IMR-90 (cell line): ENCODE measurements at regions not wholly inside any gene's neighbourhood (a gene's known extent, or its start where the extent isn't known, plus 50 kb on each side); places are given as distances from the start of the nearest gene placed in this dataset.

Experiments used
- ATAC-seq: fragments of 200-7000 bp; cut with Tn5 transposase; 2 replicates; pipeline ENCODE4 v1.9.1; 2020; ENCODE audit warnings: low read depth, mild to moderate bottlenecking, moderate library complexity
- BruUV-seq: library from RNA; stranded (reverse); fragments of 400-500 nt; replicated peaks from 2 replicates; lab custom pipeline; 2021; lab: Mats Ljungman, UMichigan
- CTCF ChIA-PET: fragments of 300-600 bp; formaldehyde crosslinking; extraction: SDS; loops from one replicate; lab custom pipeline; 2021; ENCODE audit warnings: antibody characterized with exemption; lab: Yijun Ruan, JAX
- POLR2A ChIA-PET: fragments of 300-600 bp; sonication (Branson Sonifier 250); formaldehyde crosslinking; loops from one replicate; lab custom pipeline; 2022; ENCODE audit warnings: antibody characterized with exemption; ENCODE audit not compliant: unreplicated experiment; lab: Charles Lee
- DNase-seq: peaks from one replicate; pipeline ENCODE4 v3.0.0; 2013
- H2AFZ ChIP-seq: replicated peaks from 2 replicates; pipeline ENCODE3; 2013; ENCODE audit warnings: low read length, mild to moderate bottlenecking; ENCODE audit not compliant: poor library complexity
- H2AK5ac ChIP-seq: 2 replicates; pipeline ENCODE4 v1.6.1; 2013; ENCODE audit warnings: low read depth, low read length, inconsistent platforms
- H2AK9ac ChIP-seq: replicated peaks from 2 replicates; pipeline ENCODE3; 2013; ENCODE audit warnings: mild to moderate bottlenecking, low read depth, low read length, moderate library complexity; ENCODE audit not compliant: poor library complexity
- H2BK120ac ChIP-seq: 2 replicates; pipeline ENCODE4 v1.6.1; 2013; ENCODE audit warnings: low read depth, low read length, inconsistent platforms
- H2BK15ac ChIP-seq: 3 replicates; pipeline ENCODE4 v1.6.1; 2013; ENCODE audit warnings: low read depth, low read length, inconsistent platforms
- H2BK20ac ChIP-seq: 2 replicates; pipeline ENCODE4 v1.6.1; 2013; ENCODE audit warnings: low read depth, mild to moderate bottlenecking, inconsistent platforms, low read length, moderate library complexity
- H2BK5ac ChIP-seq: 2 replicates; pipeline ENCODE4 v1.6.1; 2013; ENCODE audit warnings: mild to moderate bottlenecking, low read depth, low read length, inconsistent platforms; ENCODE audit not compliant: poor library complexity, severe bottlenecking
- H3K14ac ChIP-seq: replicated peaks from 2 replicates; pipeline ENCODE4 v1.6.1; 2013; ENCODE audit warnings: low read depth, low read length, inconsistent platforms
- H3K18ac ChIP-seq: 2 replicates; pipeline ENCODE4 v1.6.1; 2013; ENCODE audit warnings: low read depth, low read length, control low read depth
- H3K23ac ChIP-seq: 2 replicates; pipeline ENCODE4 v1.6.1; 2013; ENCODE audit warnings: low read depth, low read length, inconsistent platforms
- H3K27ac ChIP-seq: 2 replicates; pipeline ENCODE4 v1.5.1; 2013; ENCODE audit warnings: mild to moderate bottlenecking, control low read depth, low read length; ENCODE audit not compliant: insufficient read depth
- H3K27me3 ChIP-seq: 2 replicates; pipeline ENCODE4 v1.6.1; 2013; ENCODE audit warnings: low read length; ENCODE audit not compliant: control insufficient read depth, insufficient read depth
- H3K36me3 ChIP-seq: 2 replicates; pipeline ENCODE4 v1.6.1; 2013; ENCODE audit warnings: low read length, mixed read lengths; ENCODE audit not compliant: control insufficient read depth, insufficient read depth
- H3K4ac ChIP-seq: 2 replicates; pipeline ENCODE4 v1.6.1; 2013; ENCODE audit warnings: low read depth, low read length, inconsistent platforms
- H3K4me1 ChIP-seq: 2 replicates; pipeline ENCODE4 v1.6.1; 2013; ENCODE audit warnings: low read length, mixed read lengths; ENCODE audit not compliant: control insufficient read depth, insufficient read depth
- H3K4me2 ChIP-seq: 2 replicates; pipeline ENCODE4 v1.6.1; 2013; ENCODE audit warnings: low read depth, mild to moderate bottlenecking, control low read depth, low read length, moderate library complexity
- H3K4me3 ChIP-seq: 2 replicates; pipeline ENCODE4 v1.5.1; 2013; ENCODE audit warnings: low read depth, mild to moderate bottlenecking, control low read depth, low read length, moderate library complexity; ENCODE audit not compliant: insufficient read depth
- H3K56ac ChIP-seq: 2 replicates; pipeline ENCODE4 v1.6.1; 2013; ENCODE audit warnings: low read length, inconsistent platforms; ENCODE audit not compliant: insufficient read depth; ENCODE audit errors: extremely low read depth
- H3K79me1 ChIP-seq, 2 experiments: 2 replicates each; pipeline ENCODE4 v1.6.1; 2013; ENCODE audit warnings: low read length in 2 of 2, inconsistent platforms in 1 of 2, low read depth in 1 of 2
- H3K9ac ChIP-seq: 2 replicates; pipeline ENCODE4 v1.6.1; 2013; ENCODE audit warnings: low read depth, low read length, control low read depth
- H3K9me1 ChIP-seq: 2 replicates; pipeline ENCODE4 v1.6.1; 2013; ENCODE audit warnings: low read length, inconsistent platforms; ENCODE audit not compliant: insufficient read depth
- H3K9me3 ChIP-seq: 2 replicates; pipeline ENCODE4 v1.6.1; 2013; ENCODE audit warnings: low read length; ENCODE audit not compliant: control insufficient read depth, insufficient read depth
- H4K20me1 ChIP-seq: 2 replicates; pipeline ENCODE4 v1.6.1; 2013; ENCODE audit warnings: low read length, inconsistent platforms; ENCODE audit not compliant: insufficient read depth
- H4K5ac ChIP-seq: 2 replicates; pipeline ENCODE4 v1.6.1; 2013; ENCODE audit warnings: mild to moderate bottlenecking, low read depth, low read length, control low read depth
- H4K8ac ChIP-seq, 2 experiments: 2 replicates each; pipeline ENCODE4 v1.6.1; 2013; ENCODE audit warnings: low read depth in 2 of 2, low read length in 2 of 2, control low read depth in 1 of 2, inconsistent platforms in 1 of 2
- H4K91ac ChIP-seq: 2 replicates; pipeline ENCODE4 v1.6.1; 2013; ENCODE audit warnings: low read depth, low read length, inconsistent platforms; ENCODE audit not compliant: insufficient read depth
- CEBPB ChIP-seq: IDR thresholded peaks from 2 replicates; pipeline ENCODE4 v1.6.1; 2012; ENCODE audit warnings: low read depth, low read length, improper control_type of control experiment
- MAFK ChIP-seq: IDR thresholded peaks from 2 replicates; pipeline ENCODE4 v1.6.1; 2012; ENCODE audit warnings: low read depth, low read length, improper control_type of control experiment
- MAZ ChIP-seq: IDR thresholded peaks from 2 replicates; pipeline ENCODE4 v1.6.1; 2012; ENCODE audit warnings: low read depth, mild to moderate bottlenecking, low read length, improper control_type of control experiment, moderate library complexity, borderline replicate concordance
- MXI1 ChIP-seq: IDR thresholded peaks from 2 replicates; pipeline ENCODE4 v1.6.1; 2012; ENCODE audit warnings: low read depth, mild to moderate bottlenecking, low read length, moderate library complexity, borderline replicate concordance
- WGBS, 2 experiments: methylation state at CpG; one replicate each; pipeline versions ENCODE4 v1.1.5 to v1.1.7; 2013; ENCODE audit warnings: missing lambda C conversion rate in 2 of 2; ENCODE audit not compliant: insufficient read length in 1 of 2; ENCODE audit errors: extremely low coverage in 2 of 2; 5-methylcytosine and 5-hydroxymethylcytosine counted together
- dilution Hi-C: fragments of 300-500 bp; cut with HindIII; formaldehyde crosslinking; loops from one replicate; pipeline ENCODE4 v1.14.3; 2018; ENCODE audit warnings: low sequenced_read_pairs; ENCODE audit not compliant: unreplicated experiment
- in situ Hi-C: fragments of 300-500 bp; cut with MboI; formaldehyde crosslinking; loops from 3 replicates; pipeline ENCODE4 v1.14.3; 2019; ENCODE audit warnings: low sequenced_read_pairs, inconsistent platforms, mixed read lengths
- intact Hi-C: fragments of 100-400 bp; cut with micrococcal nuclease; formaldehyde crosslinking; loops from 2 replicates; pipeline ENCODE4 v1.10.0; 2022

GRCh38 chr1:70496181-70496580, 85.1 kb downstream of the CTH start:
- Histone ChIP-seq H3K4me1 (no peaks in the 10 kb centered on the region), H3K9me3 (no peaks in the 10 kb centered on the region), H3K27me3 (no peaks in the 10 kb centered on the region; the same call in 1 of the 2 replicates), H2BK15ac (no peak overlapping the region), H3K79me1 (no peaks in the 10 kb centered on the region), H3K4me2 (no peak overlapping the region), H2BK120ac (no peak overlapping the region), H3K9ac (no peak overlapping the region), H4K91ac (no peak overlapping the region), H3K4me3 (no peak overlapping the region), H4K8ac (no peak overlapping the region), H3K4ac (no peak overlapping the region), H4K20me1 (no peaks in the 10 kb centered on the region), H4K5ac (no peak overlapping the region), H3K9me1 (no peaks in the 10 kb centered on the region), H3K56ac (no peak overlapping the region), H3K18ac (no peak overlapping the region), H2BK20ac (no peak overlapping the region), H3K23ac (no peak overlapping the region), H2AK5ac (no peak overlapping the region), H3K36me3 (no peaks in the 10 kb centered on the region), H2AFZ (no peak overlapping the region), H3K14ac (no peak overlapping the region), H2AK9ac (no peak overlapping the region), H2BK5ac (no peak overlapping the region), H3K27ac (no peak overlapping the region)
- no peak for DNase-seq
- POLR2A ChIA-PET: no interaction called here
- no peak for ATAC-seq
- in situ Hi-C loops (no loop called here), dilution Hi-C loops (no loop called here), intact Hi-C loops (no loop called here)
- TF ChIP-seq MAFK (no peak), MXI1 (no peak), MAZ (no peak), CEBPB (no peak)
- CTCF ChIA-PET: no interaction called here
- no TSS peak for BruUV-seq
- WGBS, 2 experiments: no CpG with 5 or more reads among the region's 2 CpGs
